Fibroblast of lung (primary cell): ENCODE measurements at regions not wholly inside any gene's neighbourhood (a gene's known extent, or its start where the extent isn't known, plus 50 kb on each side); places are given as distances from the start of the nearest gene placed in this dataset.

Experiments
- EZH2 ChIP-seq: IDR thresholded peaks from 2 replicates; pipeline ENCODE4 v1.5.1; 2012; ENCODE audit warnings: low read length, control low read depth, mild to moderate bottlenecking; ENCODE audit errors: missing control alignments
- TF ChIP-seq, protein P1 (sequence below), 2 donors: IDR thresholded peaks in 1 of 2; conservative IDR thresholded peaks in 1 of 2; 1 replicate in 1 of 2; 2 replicates in 1 of 2; pipeline ENCODE4 v1.5.1; 2011 to 2012; ENCODE audit warnings: low read length in 2 of 2, control low read depth in 1 of 2, inconsistent platforms in 1 of 2, low read depth in 1 of 2, mild to moderate bottlenecking in 1 of 2

DNA sequence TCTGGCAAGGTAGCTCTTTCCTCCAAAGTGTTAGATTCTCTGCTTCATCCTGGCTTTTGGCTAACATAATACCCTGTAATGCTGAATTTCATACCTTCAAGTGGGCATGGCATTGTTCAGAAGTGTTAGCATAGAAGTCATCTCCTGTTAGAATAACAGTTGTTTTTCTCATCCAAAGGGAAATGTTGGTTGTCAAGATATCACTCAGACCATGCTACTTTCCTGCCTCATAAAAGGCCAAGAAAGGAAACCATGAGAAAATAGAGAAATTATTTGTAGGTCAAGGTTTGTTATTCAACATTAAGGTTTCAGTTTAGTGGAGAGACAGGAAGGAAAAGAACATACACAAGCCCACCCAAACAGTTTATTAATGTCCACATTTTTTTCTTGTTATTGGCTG is 472.5 kb downstream of the ARHGEF28 start:
- TF ChIP-seq, protein P1, sequence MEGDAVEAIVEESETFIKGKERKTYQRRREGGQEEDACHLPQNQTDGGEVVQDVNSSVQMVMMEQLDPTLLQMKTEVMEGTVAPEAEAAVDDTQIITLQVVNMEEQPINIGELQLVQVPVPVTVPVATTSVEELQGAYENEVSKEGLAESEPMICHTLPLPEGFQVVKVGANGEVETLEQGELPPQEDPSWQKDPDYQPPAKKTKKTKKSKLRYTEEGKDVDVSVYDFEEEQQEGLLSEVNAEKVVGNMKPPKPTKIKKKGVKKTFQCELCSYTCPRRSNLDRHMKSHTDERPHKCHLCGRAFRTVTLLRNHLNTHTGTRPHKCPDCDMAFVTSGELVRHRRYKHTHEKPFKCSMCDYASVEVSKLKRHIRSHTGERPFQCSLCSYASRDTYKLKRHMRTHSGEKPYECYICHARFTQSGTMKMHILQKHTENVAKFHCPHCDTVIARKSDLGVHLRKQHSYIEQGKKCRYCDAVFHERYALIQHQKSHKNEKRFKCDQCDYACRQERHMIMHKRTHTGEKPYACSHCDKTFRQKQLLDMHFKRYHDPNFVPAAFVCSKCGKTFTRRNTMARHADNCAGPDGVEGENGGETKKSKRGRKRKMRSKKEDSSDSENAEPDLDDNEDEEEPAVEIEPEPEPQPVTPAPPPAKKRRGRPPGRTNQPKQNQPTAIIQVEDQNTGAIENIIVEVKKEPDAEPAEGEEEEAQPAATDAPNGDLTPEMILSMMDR (conservative IDR thresholded peaks at IDR 0.05 in 1 of 2, IDR thresholded peaks at IDR 0.05 in 1 of 2; ENCODE audit: low read depth in 1 of 2, low read length in 2 of 2) = no peak
- no peak for TF ChIP-seq EZH2
